ENCODE measurements at regions not wholly inside any gene's neighbourhood (a gene's known extent, or its start where the extent isn't known, plus 50 kb on each side); places are given as distances from the start of the nearest gene placed in this dataset.

DNA sequence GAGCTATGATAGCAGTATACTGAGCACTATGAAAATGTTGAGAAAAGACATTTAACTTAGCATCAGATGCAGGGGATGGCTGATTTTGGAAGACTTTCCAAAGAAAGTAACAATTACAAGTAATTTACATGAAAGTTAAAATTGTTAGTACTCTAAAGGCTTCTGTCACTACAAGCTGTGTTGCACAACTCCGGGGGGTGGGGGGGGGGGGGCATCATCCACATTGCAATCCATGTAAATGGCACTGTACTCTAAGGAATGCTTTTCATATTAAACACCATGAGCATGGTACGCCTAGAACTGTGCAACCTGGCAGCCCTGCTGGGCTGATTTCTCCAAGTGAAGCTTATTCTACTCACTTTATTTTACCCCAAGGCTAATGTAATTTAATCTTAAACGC is 363.4 kb downstream of the TMA16 start:
- Histone ChIP-seq H3K9me3 (ENCODE audit: low read depth) (no peaks in the 10 kb centered on the region), H3F3A (ENCODE audit: low read depth) (no peaks in the 10 kb centered on the region), H3K4me3 (no peak overlapping the region), H3K4me2 (no peak overlapping the region), H3K9ac (no peak overlapping the region), H3K27me3 (no peaks in the 10 kb centered on the region), H3K79me2 (ENCODE audit: low read depth) (no peaks in the 10 kb centered on the region), H3K27ac (no peak overlapping the region), H3K4me1 (no peaks in the 10 kb centered on the region), H3K36me3 (no peaks in the 10 kb centered on the region), H4K20me1 (ENCODE audit: low read depth) (no peaks in the 10 kb centered on the region), H2AFZ (replicated peaks) (no peak overlapping the region)
- Mint-ChIP-seq H3K36me3 (no peaks in the 10 kb centered on the region), H3K27me3 (ENCODE audit: insufficient read depth, low read depth) (no peaks in the 10 kb centered on the region), H3K4me1 (no peaks in the 10 kb centered on the region), H3K27ac (no peak overlapping the region), H3K4me3 (no peak overlapping the region), H3K9me3 (no peaks in the 10 kb centered on the region)
- TF ChIP-seq EZH2 (IDR thresholded peaks at IDR 0.05) (no peak), EZH2phosphoT487 (IDR thresholded peaks at IDR 0.05) (no peak)
- TF ChIP-seq, protein P1, sequence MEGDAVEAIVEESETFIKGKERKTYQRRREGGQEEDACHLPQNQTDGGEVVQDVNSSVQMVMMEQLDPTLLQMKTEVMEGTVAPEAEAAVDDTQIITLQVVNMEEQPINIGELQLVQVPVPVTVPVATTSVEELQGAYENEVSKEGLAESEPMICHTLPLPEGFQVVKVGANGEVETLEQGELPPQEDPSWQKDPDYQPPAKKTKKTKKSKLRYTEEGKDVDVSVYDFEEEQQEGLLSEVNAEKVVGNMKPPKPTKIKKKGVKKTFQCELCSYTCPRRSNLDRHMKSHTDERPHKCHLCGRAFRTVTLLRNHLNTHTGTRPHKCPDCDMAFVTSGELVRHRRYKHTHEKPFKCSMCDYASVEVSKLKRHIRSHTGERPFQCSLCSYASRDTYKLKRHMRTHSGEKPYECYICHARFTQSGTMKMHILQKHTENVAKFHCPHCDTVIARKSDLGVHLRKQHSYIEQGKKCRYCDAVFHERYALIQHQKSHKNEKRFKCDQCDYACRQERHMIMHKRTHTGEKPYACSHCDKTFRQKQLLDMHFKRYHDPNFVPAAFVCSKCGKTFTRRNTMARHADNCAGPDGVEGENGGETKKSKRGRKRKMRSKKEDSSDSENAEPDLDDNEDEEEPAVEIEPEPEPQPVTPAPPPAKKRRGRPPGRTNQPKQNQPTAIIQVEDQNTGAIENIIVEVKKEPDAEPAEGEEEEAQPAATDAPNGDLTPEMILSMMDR (IDR thresholded peaks at IDR 0.05): no peak
- DNase-seq (ENCODE audit: low spot score): no peak

- H3K4me1 Mint-ChIP-seq: no peaks in the 10 kb centered on the region
- H3K4me1 ChIP-seq: no peaks in the 10 kb centered on the region
- no peak overlapping the region for H3K4me3 Mint-ChIP-seq
- no peak overlapping the region for H3K27ac ChIP-seq
- TF ChIP-seq, protein P1 (IDR thresholded peaks at IDR 0.05): no peak
- TF ChIP-seq EZH2 (IDR thresholded peaks at IDR 0.05) (no peak), EZH2phosphoT487 (IDR thresholded peaks at IDR 0.05) (no peak)
- no peak overlapping the region for H3K27ac Mint-ChIP-seq
- no peak overlapping the region for H3K4me3 ChIP-seq
- no peaks in the 10 kb centered on the region for H3K9me3 ChIP-seq (ENCODE audit: low read depth)
- no peaks in the 10 kb centered on the region for H3K9me3 Mint-ChIP-seq
- no peaks in the 10 kb centered on the region for H3K27me3 Mint-ChIP-seq (ENCODE audit: insufficient read depth, low read depth)
- no peaks in the 10 kb centered on the region for H3K79me2 ChIP-seq (ENCODE audit: low read depth)
- no peak for DNase-seq (ENCODE audit: low spot score)
- no peaks in the 10 kb centered on the region for H4K20me1 ChIP-seq (ENCODE audit: low read depth)
- H3K27me3 ChIP-seq: no peaks in the 10 kb centered on the region
- H3K36me3 ChIP-seq: no peaks in the 10 kb centered on the region
- no peak overlapping the region for H2AFZ ChIP-seq (replicated peaks)
- no peak overlapping the region for H3K4me2 ChIP-seq
- no peaks in the 10 kb centered on the region for H3F3A ChIP-seq (ENCODE audit: low read depth)
- no peak overlapping the region for H3K9ac ChIP-seq
- H3K36me3 Mint-ChIP-seq: no peaks in the 10 kb centered on the region
These were observed 364.0 kb downstream of the TMA16 start for GRCh38 chr4:163858515-163858914.

- no peak overlapping the region for H2AFZ ChIP-seq (replicated peaks)
- H3K4me1 ChIP-seq: no peaks in the 10 kb centered on the region
- Mint-ChIP-seq H3K27me3 (ENCODE audit: insufficient read depth, low read depth) (no peaks in the 10 kb centered on the region), H3K4me1 (no peaks in the 10 kb centered on the region), H3K36me3 (no peaks in the 10 kb centered on the region), H3K27ac (no peak overlapping the region), H3K4me3 (no peak overlapping the region), H3K9me3 (no peaks in the 10 kb centered on the region)
- H3F3A ChIP-seq (ENCODE audit: low read depth): no peaks in the 10 kb centered on the region
- no peaks in the 10 kb centered on the region for H3K79me2 ChIP-seq (ENCODE audit: low read depth)
- H3K4me2 ChIP-seq: no peak overlapping the region
- H3K9me3 ChIP-seq (ENCODE audit: low read depth): no peaks in the 10 kb centered on the region
- no peak overlapping the region for H3K4me3 ChIP-seq
- no peaks in the 10 kb centered on the region for H4K20me1 ChIP-seq (ENCODE audit: low read depth)
- no peak overlapping the region for H3K9ac ChIP-seq
- TF ChIP-seq, protein P1 (IDR thresholded peaks at IDR 0.05): no peak
- TF ChIP-seq EZH2 (IDR thresholded peaks at IDR 0.05) (no peak), EZH2phosphoT487 (IDR thresholded peaks at IDR 0.05) (no peak)
- no peak for DNase-seq (ENCODE audit: low spot score)
- H3K27ac ChIP-seq: no peak overlapping the region
- H3K27me3 ChIP-seq: no peaks in the 10 kb centered on the region
- H3K36me3 ChIP-seq: no peaks in the 10 kb centered on the region
These were observed 368.6 kb downstream of the TMA16 start for GRCh38 chr4:163863082-163863481.

- H3K27me3 Mint-ChIP-seq (ENCODE audit: insufficient read depth, low read depth): no peaks in the 10 kb centered on the region
- Histone ChIP-seq H3K9ac (no peak overlapping the region), H3K27ac (no peak overlapping the region), H4K20me1 (ENCODE audit: low read depth) (no peaks in the 10 kb centered on the region), H2AFZ (replicated peaks) (no peak overlapping the region), H3K4me1 (no peaks in the 10 kb centered on the region), H3F3A (ENCODE audit: low read depth) (no peaks in the 10 kb centered on the region), H3K4me3 (no peak overlapping the region), H3K9me3 (ENCODE audit: low read depth) (no peaks in the 10 kb centered on the region), H3K27me3 (no peaks in the 10 kb centered on the region), H3K36me3 (no peaks in the 10 kb centered on the region), H3K79me2 (ENCODE audit: low read depth) (no peaks in the 10 kb centered on the region), H3K4me2 (no peak overlapping the region)
- H3K4me3 Mint-ChIP-seq: no peak overlapping the region
- no peak for DNase-seq (ENCODE audit: low spot score)
- no peaks in the 10 kb centered on the region for H3K4me1 Mint-ChIP-seq
- H3K36me3 Mint-ChIP-seq: no peaks in the 10 kb centered on the region
- TF ChIP-seq, protein P1 (IDR thresholded peaks at IDR 0.05): no peak
- H3K9me3 Mint-ChIP-seq: no peaks in the 10 kb centered on the region
- no peak overlapping the region for H3K27ac Mint-ChIP-seq
These were observed 370.5 kb downstream of the TMA16 start for GRCh38 chr4:163865010-163865409.
